Transverse colon (tissue), 4 donors: ENCODE measurements at regions not wholly inside any gene's neighbourhood (a gene's known extent, or its start where the extent isn't known, plus 50 kb on each side); places are given as distances from the start of the nearest gene placed in this dataset.

ENCODE experiments used
- DNase-seq: peaks from one replicate; pipeline ENCODE4 v3.0.0-alpha.2; 2019
- H3K27ac ChIP-seq, 4 donors: fragments of 200-600 bp; sonication (generic); 2 replicates each; pipeline ENCODE4 v1.5.1; 2016 to 2018; ENCODE audit warnings: inconsistent platforms in 4 of 4
- H3K27me3 ChIP-seq: fragments of 200-600 bp; sonication (generic); 2 replicates; pipeline ENCODE4 v1.5.1; 2017; ENCODE audit warnings: inconsistent platforms
- H3K36me3 ChIP-seq, 4 donors: fragments of 200-600 bp; sonication (generic); 2 replicates each; pipeline ENCODE4 v1.5.1; 2017 to 2019; ENCODE audit warnings: inconsistent platforms in 4 of 4
- H3K4me1 ChIP-seq, 4 donors: fragments of 200-600 bp; sonication (generic); 2 replicates each; pipeline ENCODE4 v1.5.1; 2017 to 2020; ENCODE audit warnings: inconsistent platforms in 4 of 4
- H3K4me3 ChIP-seq, 4 donors: fragments of 200-600 bp; sonication (generic); 1 replicate in 1 of 4; 2 replicates in 3 of 4; pipeline versions ENCODE4 v1.5.1 to v1.6.1; 2017 to 2019; ENCODE audit warnings: inconsistent platforms in 4 of 4
- H3K9me3 ChIP-seq, 2 donors: fragments of 200-600 bp; sonication (generic); 2 replicates each; pipeline ENCODE4 v1.5.1; 2017 to 2019; ENCODE audit warnings: inconsistent platforms in 2 of 2
- EP300 ChIP-seq: sonication (generic); formaldehyde crosslinking; IDR thresholded peaks from one replicate; pipeline ENCODE4 v1.6.1; 2017; ENCODE audit warnings: antibody characterized with exemption, low read depth
- POLR2A ChIP-seq: fragments of 450-650 bp; IDR thresholded peaks from one replicate; pipeline ENCODE4 v1.6.1; 2016; ENCODE audit warnings: antibody characterized with exemption, mild to moderate bottlenecking, moderate library complexity
- POLR2AphosphoS5 ChIP-seq, 3 donors: sonication (generic); formaldehyde crosslinking; IDR thresholded peaks; one replicate each; pipeline ENCODE4 v1.6.1; 2016; ENCODE audit warnings: antibody characterized with exemption in 3 of 3
- WGBS, 2 donors: methylation state at CpG; one replicate each; pipeline ENCODE4 v1.1.5; 2018; ENCODE audit warnings: low coverage in 1 of 2; 5-methylcytosine and 5-hydroxymethylcytosine counted together
- in situ Hi-C, 4 donors: fragments of 200-750 bp; cut with MboI; loops; one replicate each; pipeline versions ENCODE4 v1.15.0 to v1.15.1; 2017; ENCODE audit warnings: low sequenced_read_pairs in 3 of 4, low pct_ligation_motif_present in 1 of 4, low pct_unique_long_range_greater_than_20kb in 1 of 4
- intact Hi-C: fragments of 100-400 bp; cut with DNase I; formaldehyde crosslinking; loops from one replicate; pipeline ENCODE4 v1.15.1; 2023; ENCODE audit warnings: low total_unique reads
- TF ChIP-seq, protein P1 (sequence below), 5 experiments: fragments of 200-600 bp in 3 of 5; fragments of 450-650 bp in 2 of 5; sonication (generic) in 3 of 5; IDR thresholded peaks; 1 replicate in 2 of 5; 2 replicates in 3 of 5; pipeline ENCODE4 v1.5.1; 2016 to 2017; ENCODE audit warnings: antibody characterized with exemption in 5 of 5, inconsistent platforms in 3 of 5, mild to moderate bottlenecking in 2 of 5, moderate library complexity in 1 of 5

- in situ Hi-C loops (no loop called here), intact Hi-C loops (no loop called here)
- Histone ChIP-seq H3K36me3 (no peaks in the 10 kb centered on the region), H3K4me1 (no peaks in the 10 kb centered on the region), H3K9me3 (no peaks in the 10 kb centered on the region), H3K27ac (no peak overlapping the region), H3K27me3 (no peaks in the 10 kb centered on the region), H3K4me3 (no peak overlapping the region)
- 77% methylated on average over 7 of the region's 7 CpGs; no CpG with 5 or more reads in 1 of the 2 donors for whole genome bisulfite sequencing, 2 donors
- no peak for DNase-seq
- TF ChIP-seq EP300 (no peak), POLR2A (no peak), POLR2AphosphoS5 (IDR thresholded peaks at IDR 0.05) (no peak)
- TF ChIP-seq, protein P1, sequence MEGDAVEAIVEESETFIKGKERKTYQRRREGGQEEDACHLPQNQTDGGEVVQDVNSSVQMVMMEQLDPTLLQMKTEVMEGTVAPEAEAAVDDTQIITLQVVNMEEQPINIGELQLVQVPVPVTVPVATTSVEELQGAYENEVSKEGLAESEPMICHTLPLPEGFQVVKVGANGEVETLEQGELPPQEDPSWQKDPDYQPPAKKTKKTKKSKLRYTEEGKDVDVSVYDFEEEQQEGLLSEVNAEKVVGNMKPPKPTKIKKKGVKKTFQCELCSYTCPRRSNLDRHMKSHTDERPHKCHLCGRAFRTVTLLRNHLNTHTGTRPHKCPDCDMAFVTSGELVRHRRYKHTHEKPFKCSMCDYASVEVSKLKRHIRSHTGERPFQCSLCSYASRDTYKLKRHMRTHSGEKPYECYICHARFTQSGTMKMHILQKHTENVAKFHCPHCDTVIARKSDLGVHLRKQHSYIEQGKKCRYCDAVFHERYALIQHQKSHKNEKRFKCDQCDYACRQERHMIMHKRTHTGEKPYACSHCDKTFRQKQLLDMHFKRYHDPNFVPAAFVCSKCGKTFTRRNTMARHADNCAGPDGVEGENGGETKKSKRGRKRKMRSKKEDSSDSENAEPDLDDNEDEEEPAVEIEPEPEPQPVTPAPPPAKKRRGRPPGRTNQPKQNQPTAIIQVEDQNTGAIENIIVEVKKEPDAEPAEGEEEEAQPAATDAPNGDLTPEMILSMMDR (IDR thresholded peaks at IDR 0.05) = no peak
These were observed 623.3 kb upstream of the CDH4 start for GRCh38 chr20:60628749-60629148.

- H3K27me3 ChIP-seq = no peaks in the 10 kb centered on the region
- H3K27ac ChIP-seq = no peak overlapping the region
- no peak overlapping the region for H3K4me3 ChIP-seq
- no peaks in the 10 kb centered on the region for H3K4me1 ChIP-seq
- DNase-seq = no peak
- in situ Hi-C loops = no loop called here
- H3K36me3 ChIP-seq = no peaks in the 10 kb centered on the region
- no peaks in the 10 kb centered on the region for H3K9me3 ChIP-seq
- WGBS, 2 donors = 95 to 100% methylated on average over 1 to 4 of the region's 4 CpGs
- intact Hi-C loops = no loop called here
- TF ChIP-seq POLR2AphosphoS5 (IDR thresholded peaks at IDR 0.05) (no peak), EP300 (no peak), POLR2A (no peak)
- TF ChIP-seq, protein P1 (IDR thresholded peaks at IDR 0.05) = no peak
These were observed 622.9 kb upstream of the CDH4 start for GRCh38 chr20:60629206-60629605.

GRCh38 chr20:60630609-60631008, 621.5 kb upstream of the CDH4 start:
- 70 to 75% methylated on average over 5 to 8 of the region's 8 CpGs for WGBS, 2 donors
- H3K4me3 ChIP-seq = no peak overlapping the region
- no peak overlapping the region for H3K27ac ChIP-seq
- no peaks in the 10 kb centered on the region for H3K36me3 ChIP-seq
- H3K27me3 ChIP-seq = no peaks in the 10 kb centered on the region
- H3K4me1 ChIP-seq = no peaks in the 10 kb centered on the region
- intact Hi-C loops = no loop called here
- DNase-seq = no peak
- no peak for TF ChIP-seq POLR2AphosphoS5 (IDR thresholded peaks at IDR 0.05)
- no peak for TF ChIP-seq POLR2A
- TF ChIP-seq, protein P1 (IDR thresholded peaks at IDR 0.05) = no peak
- no peak for TF ChIP-seq EP300
- in situ Hi-C loops = no loop called here
- H3K9me3 ChIP-seq = no peaks in the 10 kb centered on the region

DNA sequence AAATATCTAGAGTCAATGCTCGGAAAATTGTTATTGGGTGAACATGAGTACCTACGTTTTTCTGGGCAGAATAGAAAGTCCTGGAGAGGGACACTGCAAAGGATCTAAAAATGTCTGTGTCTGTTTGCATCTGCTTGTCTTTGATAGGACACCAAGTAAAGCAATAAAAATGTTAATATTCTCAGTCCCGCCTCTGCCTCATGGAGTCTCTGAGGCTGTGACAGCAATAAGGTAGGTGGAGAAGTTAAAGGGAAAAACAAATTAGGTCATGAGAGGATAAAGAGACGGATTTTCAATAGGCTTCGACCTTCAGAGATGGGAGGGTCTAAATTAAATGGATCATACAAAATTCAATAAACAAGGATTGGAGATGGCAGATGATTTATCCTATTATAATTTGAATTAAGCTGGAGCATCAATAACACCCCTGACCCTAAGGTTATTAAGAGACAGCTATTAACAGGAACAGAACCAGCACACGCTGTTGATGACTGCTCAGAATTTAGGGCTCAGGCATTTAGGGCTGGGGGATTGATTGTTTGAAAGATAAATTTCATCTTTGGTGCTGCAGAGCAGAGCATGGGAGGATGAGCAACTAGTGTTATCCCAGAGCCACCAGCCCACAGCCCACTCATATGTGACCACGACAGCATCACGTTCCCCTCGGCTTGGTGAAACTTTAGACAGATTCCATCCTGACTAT, 620.3 kb upstream of the CDH4 start:
- DNase-seq = no peak
- intact Hi-C loops = no loop called here
- Histone ChIP-seq H3K27ac (no peak overlapping the region), H3K4me3 (no peak overlapping the region), H3K27me3 (no peaks in the 10 kb centered on the region), H3K9me3 (no peaks in the 10 kb centered on the region), H3K4me1 (no peaks in the 10 kb centered on the region), H3K36me3 (no peaks in the 10 kb centered on the region)
- in situ Hi-C loops = no loop called here
- TF ChIP-seq EP300 = no peak
- WGBS, 2 donors = 62 to 69% methylated on average over 6 to 9 of the region's 9 CpGs
